GM23338 (cell line): ENCODE measurements at regions not wholly inside any gene's neighbourhood (a gene's known extent, or its start where the extent isn't known, plus 50 kb on each side); places are given as distances from the start of the nearest gene placed in this dataset.

Experiments used
- ATAC-seq: fragments of 200-7000 bp; cut with Tn5 transposase; 3 replicates; pipeline ENCODE4 v1.9.1; 2020
- DNase-seq: peaks from one replicate; pipeline ENCODE4 v3.0.0-alpha.2; 2015; ENCODE audit warnings: low spot score
- H2AFZ ChIP-seq: fragments of 200-600 bp; sonication (generic); 2 replicates; pipeline ENCODE4 v1.8.0; 2016; ENCODE audit warnings: antibody characterized with exemption, mild to moderate bottlenecking, moderate library complexity
- H3F3A ChIP-seq: fragments of 200-600 bp; sonication (generic); replicated peaks from 2 replicates; pipeline ENCODE4 v1.8.0; 2017; ENCODE audit warnings: antibody characterized with exemption, mixed run types, low read depth
- H3K27ac ChIP-seq: fragments of 200-600 bp; sonication (generic); 2 replicates; pipeline ENCODE4 v1.6.1; 2016; ENCODE audit warnings: low read depth
- H3K27me3 ChIP-seq: fragments of 200-600 bp; sonication (generic); 2 replicates; pipeline ENCODE4 v1.8.0; 2016; ENCODE audit warnings: mild to moderate bottlenecking, mixed run types, moderate library complexity; ENCODE audit not compliant: insufficient read depth
- H3K36me3 ChIP-seq: fragments of 200-600 bp; sonication (generic); 2 replicates; pipeline ENCODE4 v1.8.0; 2016; ENCODE audit warnings: mild to moderate bottlenecking; ENCODE audit not compliant: insufficient read depth
- H3K4me1 ChIP-seq: fragments of 200-600 bp; sonication (generic); 2 replicates; pipeline ENCODE4 v1.8.0; 2016; ENCODE audit warnings: mild to moderate bottlenecking, moderate library complexity; ENCODE audit not compliant: insufficient read depth
- H3K4me2 ChIP-seq: fragments of 200-600 bp; sonication (generic); 2 replicates; pipeline ENCODE4 v1.7.1; 2017; ENCODE audit warnings: mixed run types
- H3K4me3 ChIP-seq: fragments of 200-600 bp; sonication (generic); 2 replicates; pipeline ENCODE4 v1.6.1; 2016; ENCODE audit warnings: mixed run types
- H3K79me2 ChIP-seq: fragments of 200-600 bp; sonication (generic); replicated peaks from 2 replicates; pipeline ENCODE4 v1.8.0; 2017; ENCODE audit warnings: mild to moderate bottlenecking; ENCODE audit not compliant: insufficient read depth
- H3K9me2 ChIP-seq: fragments of 200-600 bp; sonication (generic); 2 replicates; pipeline ENCODE4 v1.8.0; 2017; ENCODE audit not compliant: insufficient read depth
- H4K20me1 ChIP-seq: fragments of 200-600 bp; sonication (generic); replicated peaks from 2 replicates; pipeline ENCODE4 v1.8.0; 2017; ENCODE audit warnings: mild to moderate bottlenecking; ENCODE audit not compliant: insufficient read depth
- H3K27ac Mint-ChIP-seq: 2 replicates; pipeline ENCODE4 v1.8.0; 2020; ENCODE audit warnings: inconsistent platforms, mild to moderate bottlenecking, moderate library complexity, mixed read lengths
- H3K27me3 Mint-ChIP-seq: 3 replicates; pipeline ENCODE4 v1.8.0; 2022; ENCODE audit warnings: low read depth, mild to moderate bottlenecking, moderate library complexity, mixed read lengths, inconsistent platforms; ENCODE audit not compliant: insufficient read depth, poor library complexity
- H3K36me3 Mint-ChIP-seq: 3 replicates; pipeline ENCODE4 v1.8.0; 2021; ENCODE audit warnings: low read depth, mild to moderate bottlenecking, inconsistent platforms, moderate library complexity, mixed read lengths
- H3K4me1 Mint-ChIP-seq: 3 replicates; pipeline ENCODE4 v1.8.0; 2020; ENCODE audit warnings: mild to moderate bottlenecking, inconsistent platforms, mixed read lengths
- H3K4me3 Mint-ChIP-seq: 3 replicates; pipeline ENCODE4 v1.8.0; 2021; ENCODE audit warnings: moderate library complexity, mild to moderate bottlenecking, inconsistent platforms, mixed read lengths
- H3K9me3 Mint-ChIP-seq: 3 replicates; pipeline ENCODE4 v1.8.0; 2020; ENCODE audit warnings: moderate library complexity, mild to moderate bottlenecking, inconsistent platforms, mixed read lengths
- CREB1 ChIP-seq: fragments of 250-450 bp; sonication (Bioruptor Pico); IDR thresholded peaks from 2 replicates; pipeline ENCODE4 v1.5.0; 2020; ENCODE audit warnings: low read depth, mild to moderate bottlenecking, moderate library complexity
- EZH2 ChIP-seq: fragments of 200-600 bp; sonication (generic); IDR thresholded peaks from one replicate; pipeline ENCODE4 v1.8.0; 2017; ENCODE audit warnings: antibody characterized with exemption, mild to moderate bottlenecking, low read depth; ENCODE audit not compliant: unreplicated experiment
- EZH2phosphoT487 ChIP-seq: fragments of 200-600 bp; sonication (generic); IDR thresholded peaks from one replicate; pipeline ENCODE4 v1.8.1; 2018; ENCODE audit warnings: antibody characterized with exemption; ENCODE audit not compliant: unreplicated experiment
- JUNB ChIP-seq: IDR thresholded peaks from one replicate; pipeline ENCODE4 v1.6.1; 2016; ENCODE audit warnings: antibody characterized with exemption; ENCODE audit not compliant: unreplicated experiment
- POLR2AphosphoS5 ChIP-seq: IDR thresholded peaks from 2 replicates; pipeline ENCODE4 v1.6.1; 2016; ENCODE audit warnings: antibody characterized with exemption, low read depth
- STAT1 ChIP-seq: IDR thresholded peaks from one replicate; pipeline ENCODE4 v1.6.1; 2016; ENCODE audit warnings: antibody characterized with exemption; ENCODE audit not compliant: unreplicated experiment
- ZNF114 ChIP-seq: fragments of 250-450 bp; sonication (Bioruptor Pico); IDR thresholded peaks from 2 replicates; pipeline ENCODE4 v1.5.0; 2020; ENCODE audit warnings: mild to moderate bottlenecking, moderate library complexity
- ZNF331 ChIP-seq: fragments of 250-450 bp; sonication (Bioruptor Pico); IDR thresholded peaks from 2 replicates; pipeline ENCODE4 v1.5.0; 2020; ENCODE audit warnings: low read depth, mild to moderate bottlenecking, moderate library complexity
- TF ChIP-seq, protein P1 (sequence below): IDR thresholded peaks from 2 replicates; pipeline ENCODE4 v1.6.1; 2016; ENCODE audit warnings: antibody characterized with exemption
- TF ChIP-seq, protein P2 (sequence below): IDR thresholded peaks from one replicate; pipeline ENCODE4 v1.6.1; 2018; ENCODE audit warnings: antibody characterized with exemption; ENCODE audit not compliant: unreplicated experiment
- TF ChIP-seq, protein P3 (sequence below), 2 experiments: fragments of 200-600 bp in 1 of 2; sonication (generic) in 1 of 2; conservative IDR thresholded peaks; 2 replicates each; pipeline versions ENCODE4 v1.5.1 to v1.6.1; 2016 to 2017; ENCODE audit warnings: antibody characterized with exemption in 2 of 2, low read depth in 2 of 2, mild to moderate bottlenecking in 2 of 2, moderate library complexity in 1 of 2
- TF ChIP-seq, protein P4 (sequence below): fragments of 250-450 bp; sonication (Bioruptor Pico); IDR thresholded peaks from 2 replicates; pipeline ENCODE4 v1.5.0; 2020; ENCODE audit warnings: mild to moderate bottlenecking, moderate library complexity

DNA sequence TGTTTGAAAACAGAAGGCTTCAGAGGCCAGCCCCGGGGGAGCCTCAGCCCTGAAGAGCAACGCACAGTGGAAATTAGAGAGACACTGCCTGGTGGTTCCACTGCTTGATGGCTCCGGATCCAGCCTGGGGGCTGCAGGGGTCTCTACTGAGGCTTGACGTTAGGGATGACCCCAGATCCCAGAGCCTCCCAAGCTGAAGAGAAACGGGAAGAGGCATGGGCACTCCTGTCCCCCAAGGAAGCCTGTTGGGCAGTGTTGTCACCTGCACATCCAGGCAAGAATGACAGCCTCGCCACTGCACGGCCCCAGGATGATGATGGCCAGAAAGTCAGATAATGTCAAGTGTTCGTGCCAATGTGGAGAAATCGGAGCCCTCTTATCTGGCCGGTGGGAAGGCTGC, 56.8 kb upstream of the FGF3 start (continued):
- TF ChIP-seq, protein P1, sequence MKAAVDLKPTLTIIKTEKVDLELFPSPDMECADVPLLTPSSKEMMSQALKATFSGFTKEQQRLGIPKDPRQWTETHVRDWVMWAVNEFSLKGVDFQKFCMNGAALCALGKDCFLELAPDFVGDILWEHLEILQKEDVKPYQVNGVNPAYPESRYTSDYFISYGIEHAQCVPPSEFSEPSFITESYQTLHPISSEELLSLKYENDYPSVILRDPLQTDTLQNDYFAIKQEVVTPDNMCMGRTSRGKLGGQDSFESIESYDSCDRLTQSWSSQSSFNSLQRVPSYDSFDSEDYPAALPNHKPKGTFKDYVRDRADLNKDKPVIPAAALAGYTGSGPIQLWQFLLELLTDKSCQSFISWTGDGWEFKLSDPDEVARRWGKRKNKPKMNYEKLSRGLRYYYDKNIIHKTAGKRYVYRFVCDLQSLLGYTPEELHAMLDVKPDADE = no peak
- TF ChIP-seq, protein P2, sequence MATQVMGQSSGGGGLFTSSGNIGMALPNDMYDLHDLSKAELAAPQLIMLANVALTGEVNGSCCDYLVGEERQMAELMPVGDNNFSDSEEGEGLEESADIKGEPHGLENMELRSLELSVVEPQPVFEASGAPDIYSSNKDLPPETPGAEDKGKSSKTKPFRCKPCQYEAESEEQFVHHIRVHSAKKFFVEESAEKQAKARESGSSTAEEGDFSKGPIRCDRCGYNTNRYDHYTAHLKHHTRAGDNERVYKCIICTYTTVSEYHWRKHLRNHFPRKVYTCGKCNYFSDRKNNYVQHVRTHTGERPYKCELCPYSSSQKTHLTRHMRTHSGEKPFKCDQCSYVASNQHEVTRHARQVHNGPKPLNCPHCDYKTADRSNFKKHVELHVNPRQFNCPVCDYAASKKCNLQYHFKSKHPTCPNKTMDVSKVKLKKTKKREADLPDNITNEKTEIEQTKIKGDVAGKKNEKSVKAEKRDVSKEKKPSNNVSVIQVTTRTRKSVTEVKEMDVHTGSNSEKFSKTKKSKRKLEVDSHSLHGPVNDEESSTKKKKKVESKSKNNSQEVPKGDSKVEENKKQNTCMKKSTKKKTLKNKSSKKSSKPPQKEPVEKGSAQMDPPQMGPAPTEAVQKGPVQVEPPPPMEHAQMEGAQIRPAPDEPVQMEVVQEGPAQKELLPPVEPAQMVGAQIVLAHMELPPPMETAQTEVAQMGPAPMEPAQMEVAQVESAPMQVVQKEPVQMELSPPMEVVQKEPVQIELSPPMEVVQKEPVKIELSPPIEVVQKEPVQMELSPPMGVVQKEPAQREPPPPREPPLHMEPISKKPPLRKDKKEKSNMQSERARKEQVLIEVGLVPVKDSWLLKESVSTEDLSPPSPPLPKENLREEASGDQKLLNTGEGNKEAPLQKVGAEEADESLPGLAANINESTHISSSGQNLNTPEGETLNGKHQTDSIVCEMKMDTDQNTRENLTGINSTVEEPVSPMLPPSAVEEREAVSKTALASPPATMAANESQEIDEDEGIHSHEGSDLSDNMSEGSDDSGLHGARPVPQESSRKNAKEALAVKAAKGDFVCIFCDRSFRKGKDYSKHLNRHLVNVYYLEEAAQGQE = no peak
- TF ChIP-seq JUNB (no peak), ZNF331 (CRISPR knock-in tag) (no peak)

DNA sequence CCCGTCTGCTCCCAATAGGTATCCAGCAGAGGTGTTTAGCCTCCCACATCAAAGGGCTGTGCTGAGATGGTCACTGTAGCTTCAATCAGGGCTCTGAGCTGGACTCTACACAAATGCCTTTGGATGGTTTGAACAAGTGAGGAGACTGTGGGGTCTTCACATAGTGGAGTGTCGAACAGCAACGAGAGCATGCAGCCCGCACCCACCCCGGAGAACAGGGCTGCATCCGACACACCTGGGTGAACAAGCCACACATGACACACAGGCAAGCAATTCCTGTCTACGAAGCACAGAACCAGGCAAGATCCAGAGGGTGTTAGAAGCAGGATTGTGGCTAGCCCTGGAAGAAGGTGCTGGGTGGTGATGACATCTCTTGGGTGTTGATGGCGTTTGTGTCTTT, 58.0 kb upstream of the FGF3 start:
- H3K27me3 Mint-ChIP-seq = peaks cover 6% of the 10 kb centered on the region
- Histone ChIP-seq H3K4me3 (no peak overlapping the region), H3K27ac (no peak overlapping the region), H3K36me3 (no peaks in the 10 kb centered on the region), H2AFZ (no peak overlapping the region), H4K20me1 (no peaks in the 10 kb centered on the region), H3K9me2 (no peaks in the 10 kb centered on the region), H3K4me1 (no peaks in the 10 kb centered on the region), H3K79me2 (no peaks in the 10 kb centered on the region), H3F3A (no peaks in the 10 kb centered on the region), H3K4me2 (no peak overlapping the region), H3K27me3 (no peaks in the 10 kb centered on the region)
- H3K4me1 Mint-ChIP-seq = peaks cover 2% of the 10 kb centered on the region; the same call in 1 of the 3 replicates
- no peak overlapping the region for H3K4me3 Mint-ChIP-seq
- DNase-seq = no peak
- no peak overlapping the region for H3K27ac Mint-ChIP-seq
- H3K36me3 Mint-ChIP-seq = no peaks in the 10 kb centered on the region
- no peak for ATAC-seq
- H3K9me3 Mint-ChIP-seq = peaks cover 4% of the 10 kb centered on the region
- TF ChIP-seq EZH2phosphoT487 = no peak
- no peak for TF ChIP-seq ZNF114 (CRISPR knock-in tag)
- no peak for TF ChIP-seq POLR2AphosphoS5
- no peak for TF ChIP-seq EZH2
- TF ChIP-seq CREB1 (CRISPR knock-in tag) = no peak
- TF ChIP-seq, protein P3, sequence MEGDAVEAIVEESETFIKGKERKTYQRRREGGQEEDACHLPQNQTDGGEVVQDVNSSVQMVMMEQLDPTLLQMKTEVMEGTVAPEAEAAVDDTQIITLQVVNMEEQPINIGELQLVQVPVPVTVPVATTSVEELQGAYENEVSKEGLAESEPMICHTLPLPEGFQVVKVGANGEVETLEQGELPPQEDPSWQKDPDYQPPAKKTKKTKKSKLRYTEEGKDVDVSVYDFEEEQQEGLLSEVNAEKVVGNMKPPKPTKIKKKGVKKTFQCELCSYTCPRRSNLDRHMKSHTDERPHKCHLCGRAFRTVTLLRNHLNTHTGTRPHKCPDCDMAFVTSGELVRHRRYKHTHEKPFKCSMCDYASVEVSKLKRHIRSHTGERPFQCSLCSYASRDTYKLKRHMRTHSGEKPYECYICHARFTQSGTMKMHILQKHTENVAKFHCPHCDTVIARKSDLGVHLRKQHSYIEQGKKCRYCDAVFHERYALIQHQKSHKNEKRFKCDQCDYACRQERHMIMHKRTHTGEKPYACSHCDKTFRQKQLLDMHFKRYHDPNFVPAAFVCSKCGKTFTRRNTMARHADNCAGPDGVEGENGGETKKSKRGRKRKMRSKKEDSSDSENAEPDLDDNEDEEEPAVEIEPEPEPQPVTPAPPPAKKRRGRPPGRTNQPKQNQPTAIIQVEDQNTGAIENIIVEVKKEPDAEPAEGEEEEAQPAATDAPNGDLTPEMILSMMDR (conservative IDR thresholded peaks at IDR 0.05; ENCODE audit: low read depth in 2 of 2) = no peak
- no peak for TF ChIP-seq JUNB
- no peak for TF ChIP-seq STAT1
- TF ChIP-seq, protein P4, sequence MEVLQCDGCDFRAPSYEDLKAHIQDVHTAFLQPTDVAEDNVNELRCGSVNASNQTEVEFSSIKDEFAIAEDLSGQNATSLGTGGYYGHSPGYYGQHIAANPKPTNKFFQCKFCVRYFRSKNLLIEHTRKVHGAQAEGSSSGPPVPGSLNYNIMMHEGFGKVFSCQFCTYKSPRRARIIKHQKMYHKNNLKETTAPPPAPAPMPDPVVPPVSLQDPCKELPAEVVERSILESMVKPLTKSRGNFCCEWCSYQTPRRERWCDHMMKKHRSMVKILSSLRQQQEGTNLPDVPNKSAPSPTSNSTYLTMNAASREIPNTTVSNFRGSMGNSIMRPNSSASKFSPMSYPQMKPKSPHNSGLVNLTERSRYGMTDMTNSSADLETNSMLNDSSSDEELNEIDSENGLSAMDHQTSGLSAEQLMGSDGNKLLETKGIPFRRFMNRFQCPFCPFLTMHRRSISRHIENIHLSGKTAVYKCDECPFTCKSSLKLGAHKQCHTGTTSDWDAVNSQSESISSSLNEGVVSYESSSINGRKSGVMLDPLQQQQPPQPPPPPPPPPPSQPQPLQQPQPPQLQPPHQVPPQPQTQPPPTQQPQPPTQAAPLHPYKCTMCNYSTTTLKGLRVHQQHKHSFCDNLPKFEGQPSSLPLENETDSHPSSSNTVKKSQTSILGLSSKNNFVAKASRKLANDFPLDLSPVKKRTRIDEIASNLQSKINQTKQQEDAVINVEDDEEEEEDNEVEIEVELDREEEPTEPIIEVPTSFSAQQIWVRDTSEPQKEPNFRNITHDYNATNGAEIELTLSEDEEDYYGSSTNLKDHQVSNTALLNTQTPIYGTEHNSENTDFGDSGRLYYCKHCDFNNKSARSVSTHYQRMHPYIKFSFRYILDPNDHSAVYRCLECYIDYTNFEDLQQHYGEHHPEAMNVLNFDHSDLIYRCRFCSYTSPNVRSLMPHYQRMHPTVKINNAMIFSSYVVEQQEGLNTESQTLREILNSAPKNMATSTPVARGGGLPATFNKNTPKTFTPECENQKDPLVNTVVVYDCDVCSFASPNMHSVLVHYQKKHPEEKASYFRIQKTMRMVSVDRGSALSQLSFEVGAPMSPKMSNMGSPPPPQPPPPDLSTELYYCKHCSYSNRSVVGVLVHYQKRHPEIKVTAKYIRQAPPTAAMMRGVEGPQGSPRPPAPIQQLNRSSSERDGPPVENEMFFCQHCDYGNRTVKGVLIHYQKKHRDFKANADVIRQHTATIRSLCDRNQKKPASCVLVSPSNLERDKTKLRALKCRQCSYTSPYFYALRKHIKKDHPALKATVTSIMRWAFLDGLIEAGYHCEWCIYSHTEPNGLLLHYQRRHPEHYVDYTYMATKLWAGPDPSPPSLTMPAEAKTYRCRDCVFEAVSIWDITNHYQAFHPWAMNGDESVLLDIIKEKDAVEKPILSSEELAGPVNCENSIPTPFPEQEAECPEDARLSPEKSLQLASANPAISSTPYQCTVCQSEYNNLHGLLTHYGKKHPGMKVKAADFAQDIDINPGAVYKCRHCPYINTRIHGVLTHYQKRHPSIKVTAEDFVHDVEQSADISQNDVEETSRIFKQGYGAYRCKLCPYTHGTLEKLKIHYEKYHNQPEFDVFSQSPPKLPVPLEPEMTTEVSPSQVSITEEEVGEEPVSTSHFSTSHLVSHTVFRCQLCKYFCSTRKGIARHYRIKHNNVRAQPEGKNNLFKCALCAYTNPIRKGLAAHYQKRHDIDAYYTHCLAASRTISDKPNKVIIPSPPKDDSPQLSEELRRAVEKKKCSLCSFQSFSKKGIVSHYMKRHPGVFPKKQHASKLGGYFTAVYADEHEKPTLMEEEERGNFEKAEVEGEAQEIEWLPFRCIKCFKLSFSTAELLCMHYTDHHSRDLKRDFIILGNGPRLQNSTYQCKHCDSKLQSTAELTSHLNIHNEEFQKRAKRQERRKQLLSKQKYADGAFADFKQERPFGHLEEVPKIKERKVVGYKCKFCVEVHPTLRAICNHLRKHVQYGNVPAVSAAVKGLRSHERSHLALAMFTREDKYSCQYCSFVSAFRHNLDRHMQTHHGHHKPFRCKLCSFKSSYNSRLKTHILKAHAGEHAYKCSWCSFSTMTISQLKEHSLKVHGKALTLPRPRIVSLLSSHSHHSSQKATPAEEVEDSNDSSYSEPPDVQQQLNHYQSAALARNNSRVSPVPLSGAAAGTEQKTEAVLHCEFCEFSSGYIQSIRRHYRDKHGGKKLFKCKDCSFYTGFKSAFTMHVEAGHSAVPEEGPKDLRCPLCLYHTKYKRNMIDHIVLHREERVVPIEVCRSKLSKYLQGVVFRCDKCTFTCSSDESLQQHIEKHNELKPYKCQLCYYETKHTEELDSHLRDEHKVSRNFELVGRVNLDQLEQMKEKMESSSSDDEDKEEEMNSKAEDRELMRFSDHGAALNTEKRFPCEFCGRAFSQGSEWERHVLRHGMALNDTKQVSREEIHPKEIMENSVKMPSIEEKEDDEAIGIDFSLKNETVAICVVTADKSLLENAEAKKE = no peak
- no peak for TF ChIP-seq ZNF331 (CRISPR knock-in tag)
